ENCODE measurements at regions not wholly inside any gene's neighbourhood (a gene's known extent, or its start where the extent isn't known, plus 50 kb on each side); places are given as distances from the start of the nearest gene placed in this dataset.

- DNase-seq (no peak), ATAC-seq (no peak)
- intact Hi-C loops (cut with DNase I): no loop called here
- no peak overlapping the region for H3K27ac ChIP-seq
- H3K27me3 ChIP-seq: peaks cover 0 to 12% of the 10 kb centered on the region in 2 donors
- H3K9me3 ChIP-seq: no peaks in the 10 kb centered on the region
- H3K4me3 ChIP-seq: no peak overlapping the region
- H3K36me3 ChIP-seq: no peaks in the 10 kb centered on the region
- no peak for TF ChIP-seq CTCF (IDR thresholded peaks at IDR 0.05)
- no peaks in the 10 kb centered on the region for H3K4me1 ChIP-seq
Measured at GRCh38 chr11:134791102-134791501, 379.1 kb upstream of the B3GAT1 start.

- Histone ChIP-seq H3K9me3 (no peaks in the 10 kb centered on the region), H3K27ac (no peak overlapping the region), H3K4me3 (no peak overlapping the region), H3K36me3 (no peaks in the 10 kb centered on the region), H3K4me1 (no peaks in the 10 kb centered on the region), H3K27me3 (peaks cover 0 to 7% of the 10 kb centered on the region in 2 donors)
- intact Hi-C loops (cut with DNase I): no loop called here
- DNase-seq (no peak), ATAC-seq (no peak)
- TF ChIP-seq CTCF (IDR thresholded peaks at IDR 0.05): no peak
Measured at GRCh38 chr11:134789104-134789503, 377.1 kb upstream of the B3GAT1 start.

GRCh38 chr11:134786636-134787035, 374.6 kb upstream of the B3GAT1 start:
- Histone ChIP-seq H3K27me3 (no peaks in the 10 kb centered on the region), H3K9me3 (no peaks in the 10 kb centered on the region), H3K4me3 (no peak overlapping the region), H3K27ac (no peak overlapping the region), H3K36me3 (no peaks in the 10 kb centered on the region), H3K4me1 (no peaks in the 10 kb centered on the region)
- TF ChIP-seq CTCF (IDR thresholded peaks at IDR 0.05): no peak
- intact Hi-C loops (cut with DNase I): no loop called here
- no peak for ATAC-seq
- DNase-seq: no peak

GRCh38 chr11:134785660-134786284, 373.7 kb upstream of the B3GAT1 start:
- intact Hi-C loops (cut with DNase I): no loop called here
- DNase-seq (no peak), ATAC-seq (no peak)
- Histone ChIP-seq H3K4me1 (no peaks in the 10 kb centered on the region), H3K27me3 (no peaks in the 10 kb centered on the region), H3K27ac (no peak overlapping the region), H3K4me3 (no peak overlapping the region), H3K36me3 (no peaks in the 10 kb centered on the region), H3K9me3 (no peaks in the 10 kb centered on the region)
- TF ChIP-seq CTCF (IDR thresholded peaks at IDR 0.05): no peak

- intact Hi-C loops (cut with DNase I): no loop called here
- ATAC-seq (no peak), DNase-seq (no peak)
- Histone ChIP-seq H3K36me3 (no peaks in the 10 kb centered on the region), H3K27ac (no peak overlapping the region), H3K9me3 (no peaks in the 10 kb centered on the region), H3K4me3 (no peak overlapping the region), H3K27me3 (no peaks in the 10 kb centered on the region), H3K4me1 (no peaks in the 10 kb centered on the region)
- no peak for TF ChIP-seq CTCF (IDR thresholded peaks at IDR 0.05)
Measured at GRCh38 chr11:134785059-134785458, 373.0 kb upstream of the B3GAT1 start.

All from left lung (tissue), 4 donors.